GM12878 (cell line): ENCODE measurements at regions not wholly inside any gene's neighbourhood (a gene's known extent, or its start where the extent isn't known, plus 50 kb on each side); places are given as distances from the start of the nearest gene placed in this dataset.

Source experiments
- ATAC-seq: fragments of 200-7000 bp; cut with Tn5 transposase; 3 replicates; pipeline ENCODE4 v1.9.1; 2020; ENCODE audit warnings: mild to moderate bottlenecking, moderate library complexity
- BruUV-seq: library from RNA; stranded (reverse); fragments of 400-500 nt; replicated peaks from 2 replicates; lab custom pipeline; 2021; lab: Mats Ljungman, UMichigan
- CTCF ChIA-PET: fragments of 300-600 bp; sonication (Branson Sonifier 250); formaldehyde crosslinking; extraction: SDS; loops from one replicate; lab custom pipeline; 2021; ENCODE audit warnings: inconsistent platforms; lab: Yijun Ruan, JAX
- POLR2A ChIA-PET: fragments of 350-600 bp; formaldehyde crosslinking; extraction: SDS; loops from one replicate; lab custom pipeline; 2021; ENCODE audit warnings: inconsistent platforms; lab: Charles Lee
- RAD21 ChIA-PET: fragments of 300-600 bp; sonication (Branson Sonifier 250); formaldehyde crosslinking; loops from one replicate; lab custom pipeline; 2023; ENCODE audit warnings: antibody characterized with exemption; ENCODE audit not compliant: unreplicated experiment; lab: Charles Lee
- SMC1A ChIA-PET: fragments of 300-600 bp; sonication (Branson Sonifier 250); formaldehyde crosslinking; loops from one replicate; lab custom pipeline; 2023; ENCODE audit not compliant: unreplicated experiment, uncharacterized antibody; lab: Charles Lee
- DNase-seq: peaks from one replicate; pipeline ENCODE4 v3.0.0-alpha.2; 2011; ENCODE audit warnings: low read depth, low spot score
- FAIRE-seq: peaks from 3 replicates; lab custom pipeline; 2011; peaks lifted over from hg19 to GRCh38; lab: Jason Lieb, UNC
- H2AFZ ChIP-seq: 2 replicates; pipeline ENCODE4 v1.6.0; 2011; ENCODE audit warnings: low read depth, low read length, control low read depth; ENCODE audit not compliant: control insufficient read depth
- H3K27ac ChIP-seq: 2 replicates; pipeline ENCODE4 v1.5.1; 2011; ENCODE audit warnings: control low read depth; ENCODE audit not compliant: control insufficient read depth, insufficient read depth
- H3K27me3 ChIP-seq, 2 experiments: replicated peaks in 1 of 2; 2 replicates each; pipeline versions ENCODE4 v1.6.0 to v1.6.1; 2011; ENCODE audit warnings: low read length in 1 of 2; ENCODE audit not compliant: control insufficient read depth in 2 of 2, insufficient read depth in 2 of 2
- H3K36me3 ChIP-seq, 2 experiments: 2 replicates each; pipeline ENCODE4 v1.5.1; 2011; ENCODE audit warnings: low read length in 1 of 2; ENCODE audit not compliant: control insufficient read depth in 2 of 2, insufficient read depth in 2 of 2
- H3K4me1 ChIP-seq: 2 replicates; pipeline ENCODE4 v1.6.1; 2011; ENCODE audit warnings: mild to moderate bottlenecking, low read length, moderate library complexity, mixed read lengths; ENCODE audit not compliant: control insufficient read depth, insufficient read depth
- H3K4me2 ChIP-seq: 2 replicates; pipeline ENCODE4 v1.6.0; 2011; ENCODE audit warnings: control low read depth; ENCODE audit not compliant: control insufficient read depth, insufficient read depth
- H3K4me3 ChIP-seq: fragments of 200-600 bp; sonication (generic); 2 replicates; pipeline ENCODE4 v1.5.1; 2016
- H3K79me2 ChIP-seq: 2 replicates; pipeline ENCODE4 v1.6.0; 2011; ENCODE audit warnings: low read length; ENCODE audit not compliant: control insufficient read depth, insufficient read depth
- H3K9ac ChIP-seq: 2 replicates; pipeline ENCODE4 v1.8.0; 2011; ENCODE audit warnings: low read length, control low read depth, mixed read lengths; ENCODE audit not compliant: control insufficient read depth, insufficient read depth
- H3K9me3 ChIP-seq: replicated peaks from 3 replicates; pipeline ENCODE4 v1.5.1; 2011; ENCODE audit warnings: mild to moderate bottlenecking, low read length; ENCODE audit not compliant: control insufficient read depth, insufficient read depth
- H4K20me1 ChIP-seq: 2 replicates; pipeline ENCODE4 v1.6.0; 2011; ENCODE audit not compliant: control insufficient read depth, insufficient read depth
- CBX5 ChIP-seq: sonication (generic); IDR thresholded peaks from 2 replicates; pipeline ENCODE4 v1.6.1; 2016; ENCODE audit warnings: low read depth, moderate library complexity, mild to moderate bottlenecking, inconsistent platforms
- CTCF ChIP-seq, 3 experiments: IDR thresholded peaks in 2 of 3; conservative IDR thresholded peaks in 1 of 3; 2 replicates each; pipeline ENCODE4 v1.5.1; 2011; ENCODE audit warnings: low read depth in 3 of 3, low read length in 3 of 3, mild to moderate bottlenecking in 3 of 3, control low read depth in 2 of 3, moderate library complexity in 2 of 3, inconsistent platforms in 1 of 3, mixed read lengths in 1 of 3; ENCODE audit not compliant: control insufficient read depth in 2 of 3, insufficient read depth in 1 of 3; ENCODE audit errors: extremely low read depth in 1 of 3
- E2F8 ChIP-seq: fragments of 450-650 bp; IDR thresholded peaks from 2 replicates; pipeline ENCODE4 v1.6.1; 2018; ENCODE audit warnings: mild to moderate bottlenecking, low read depth, moderate library complexity; ENCODE audit not compliant: partially characterized antibody
- STAT1 ChIP-seq: fragments of 450-650 bp; conservative IDR thresholded peaks from 2 replicates; pipeline ENCODE4 v1.6.1; 2014; ENCODE audit warnings: antibody characterized with exemption, mild to moderate bottlenecking
- WGBS: methylation state at CpG from one replicate; pipeline ENCODE4 v1.1.6; 2016; ENCODE audit warnings: low lambda C conversion rate; ENCODE audit not compliant: insufficient replicate concordance, insufficient coverage; ENCODE audit errors: missing lambda C conversion rate; 5-methylcytosine and 5-hydroxymethylcytosine counted together
- in situ Hi-C: fragments of 300-500 bp; cut with MboI; formaldehyde crosslinking; loops from 9 replicates; pipeline ENCODE4 v1.14.3; 2018; ENCODE audit warnings: mixed read lengths
- intact Hi-C: fragments of 100-400 bp; cut with micrococcal nuclease; formaldehyde crosslinking; loops from one replicate; pipeline ENCODE4 v1.14.2; 2022; ENCODE audit not compliant: unreplicated experiment

DNA sequence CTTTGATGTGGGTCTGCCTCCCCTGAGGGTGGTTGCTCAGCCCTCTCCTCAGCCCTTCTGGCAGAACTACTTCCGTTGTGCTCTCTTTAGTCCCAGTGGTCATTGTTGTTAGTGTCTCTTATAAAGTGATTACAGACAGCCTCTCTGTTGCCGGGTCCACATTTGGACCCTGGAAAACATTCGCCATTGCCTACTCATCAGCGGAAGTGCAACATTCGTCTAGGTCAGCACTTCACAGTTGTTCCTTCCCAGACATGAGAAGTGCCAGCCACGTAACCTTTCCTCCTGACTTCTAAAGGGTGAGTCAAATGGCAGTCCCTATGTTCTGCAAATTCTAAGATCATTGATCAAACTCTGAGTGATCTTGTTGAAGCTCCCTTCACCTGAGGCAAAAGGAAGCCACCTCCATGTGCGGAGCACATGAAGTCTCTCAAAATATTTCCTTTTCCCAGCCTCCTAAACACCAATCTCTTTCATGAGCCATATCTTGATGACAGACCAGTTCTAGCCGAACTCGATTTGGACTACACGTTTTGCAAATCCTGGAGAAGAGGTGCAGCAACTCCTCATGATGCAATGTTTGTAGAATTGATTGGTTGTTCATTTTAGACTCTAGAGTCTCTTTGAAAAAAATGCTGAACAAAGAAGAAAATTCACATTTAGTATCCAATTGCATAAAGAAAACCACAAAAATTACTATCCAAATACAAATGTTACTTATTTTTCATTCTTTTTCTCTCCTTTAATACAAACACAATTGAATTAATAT, 163.8 kb downstream of the RPL10L start:
- no peak overlapping the region for H3K9ac ChIP-seq
- ChIA-PET CTCF (no interaction called here), SMC1A (interaction anchor here (0.9 kb wide), 1 partner anchor 208 kb away, joined by 4 read pairs; no protein-coding TSS in a partner anchor), RAD21 (no interaction called here), POLR2A (no interaction called here)
- DNase-seq (no peak), FAIRE-seq (no peak), ATAC-seq (no peak)
- H3K4me2 ChIP-seq, result no peak overlapping the region
- in situ Hi-C loops, result no loop called here
- H3K36me3 ChIP-seq, result no peaks in the 10 kb centered on the region
- H2AFZ ChIP-seq, result no peak overlapping the region
- no peak overlapping the region for H3K4me3 ChIP-seq
- no peaks in the 10 kb centered on the region for H4K20me1 ChIP-seq
- no peak overlapping the region for H3K27ac ChIP-seq
- no peaks in the 10 kb centered on the region for H3K9me3 ChIP-seq
- intact Hi-C loops, result no loop called here
- 40% methylated on average over 10 of the region's 10 CpGs for WGBS
- H3K27me3 ChIP-seq, result no peaks in the 10 kb centered on the region
- H3K79me2 ChIP-seq, result no peaks in the 10 kb centered on the region
- no peaks in the 10 kb centered on the region for H3K4me1 ChIP-seq
- no TSS peak for BruUV-seq
- TF ChIP-seq STAT1 (no peak), CTCF (IDR thresholded peaks at IDR 0.05 in 2 of 3, conservative IDR thresholded peaks at IDR 0.05 in 1 of 3; ENCODE audit: control insufficient read depth in 2 of 3, extremely low read depth in 1 of 3, insufficient read depth in 1 of 3, low read depth in 3 of 3, low read length in 3 of 3) (no peak), CBX5 (no peak), E2F8 (no peak)
